Pons (tissue), 1 donor: ENCODE measurements at regions not wholly inside any gene's neighbourhood (a gene's known extent, or its start where the extent isn't known, plus 50 kb on each side); places are given as distances from the start of the nearest gene placed in this dataset.

Source experiments
- DNase-seq: peaks from one replicate; pipeline ENCODE4 v3.0.0-alpha.2; 2016; ENCODE audit warnings: low spot score

- no peak for DNase-seq
Observed at GRCh38 chr9:91099436-91099835, 262.3 kb downstream of the AUH start.

DNA sequence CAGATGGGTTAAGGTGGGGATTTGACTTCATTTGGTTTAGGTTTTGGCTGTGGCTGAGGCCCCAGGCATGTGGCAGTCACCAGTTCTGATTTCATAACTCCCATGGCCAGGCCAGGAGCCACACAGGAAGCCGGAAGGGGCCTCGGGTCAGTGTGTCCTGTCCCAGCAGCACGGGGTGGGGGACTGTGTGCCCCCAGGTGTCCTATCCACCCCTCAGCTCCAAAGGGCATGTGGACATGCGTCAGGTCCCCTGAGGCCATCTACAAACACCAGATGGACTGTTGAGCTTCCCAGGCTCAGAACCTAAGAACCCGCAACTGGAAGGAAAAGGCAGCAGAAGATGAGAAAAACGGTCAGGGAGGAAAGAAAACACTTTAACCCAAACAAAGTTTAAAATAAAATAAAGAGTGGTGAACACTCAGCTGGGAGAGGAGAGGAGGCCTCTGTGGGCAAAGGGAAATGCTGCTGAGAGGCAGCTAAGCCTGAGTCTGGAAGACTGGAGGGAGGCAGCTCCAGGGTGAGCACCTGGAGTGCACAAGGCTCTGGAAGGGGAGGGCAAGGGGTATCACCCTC lies 260.8 kb downstream of the AUH start:
- peak; percentile 11 for DNase-seq

DNA sequence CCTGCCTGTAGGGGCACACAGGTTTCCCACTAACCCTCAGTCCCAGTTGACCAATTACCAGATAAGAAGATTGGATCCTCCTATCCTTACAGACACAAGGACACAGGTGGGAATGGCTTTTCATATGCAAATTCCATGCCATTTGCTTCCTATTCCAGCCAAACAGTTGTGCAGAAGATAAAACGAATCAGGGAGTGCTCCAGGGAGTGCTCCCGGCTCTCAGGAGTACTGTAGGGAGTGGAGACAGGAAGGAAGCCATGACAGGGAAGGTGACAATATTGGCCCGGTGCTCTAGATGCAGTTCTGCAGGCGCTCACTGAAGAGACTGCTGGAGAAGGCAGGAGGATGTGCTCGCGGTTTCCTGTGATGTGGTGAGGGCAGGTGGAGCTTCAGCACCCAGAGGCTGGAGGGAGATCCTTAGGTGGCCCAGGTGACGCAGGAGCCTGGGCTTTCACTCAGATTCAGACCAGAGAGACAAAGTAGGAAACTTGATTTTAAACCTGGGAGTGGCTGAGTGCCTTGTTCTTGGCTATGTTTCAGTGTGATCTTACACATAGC lies 260.0 kb downstream of the AUH start:
- DNase-seq, result no peak

DNA sequence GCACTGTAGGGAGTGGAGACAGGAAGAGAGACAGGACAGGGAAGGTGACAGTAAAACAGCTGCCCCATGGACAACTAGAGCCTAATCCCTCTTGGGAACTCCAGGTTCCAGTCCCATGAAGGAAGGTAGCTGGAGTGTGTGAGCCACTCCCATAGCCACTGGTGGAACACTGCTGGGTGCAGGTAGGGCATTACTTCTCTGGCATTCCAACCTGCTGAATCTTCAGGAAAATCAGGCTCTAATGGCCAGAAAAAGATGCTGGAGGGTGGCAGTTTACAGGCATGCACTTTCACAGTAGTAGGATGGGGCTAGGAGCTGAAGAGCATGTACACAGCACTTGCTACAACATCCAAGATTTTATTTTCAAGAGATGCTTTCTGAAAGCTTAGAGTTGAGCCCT lies 259.4 kb downstream of the AUH start:
- DNase-seq, result no peak

- no peak for DNase-seq
Observed at GRCh38 chr9:91103931-91104330, 257.8 kb downstream of the AUH start.

DNA sequence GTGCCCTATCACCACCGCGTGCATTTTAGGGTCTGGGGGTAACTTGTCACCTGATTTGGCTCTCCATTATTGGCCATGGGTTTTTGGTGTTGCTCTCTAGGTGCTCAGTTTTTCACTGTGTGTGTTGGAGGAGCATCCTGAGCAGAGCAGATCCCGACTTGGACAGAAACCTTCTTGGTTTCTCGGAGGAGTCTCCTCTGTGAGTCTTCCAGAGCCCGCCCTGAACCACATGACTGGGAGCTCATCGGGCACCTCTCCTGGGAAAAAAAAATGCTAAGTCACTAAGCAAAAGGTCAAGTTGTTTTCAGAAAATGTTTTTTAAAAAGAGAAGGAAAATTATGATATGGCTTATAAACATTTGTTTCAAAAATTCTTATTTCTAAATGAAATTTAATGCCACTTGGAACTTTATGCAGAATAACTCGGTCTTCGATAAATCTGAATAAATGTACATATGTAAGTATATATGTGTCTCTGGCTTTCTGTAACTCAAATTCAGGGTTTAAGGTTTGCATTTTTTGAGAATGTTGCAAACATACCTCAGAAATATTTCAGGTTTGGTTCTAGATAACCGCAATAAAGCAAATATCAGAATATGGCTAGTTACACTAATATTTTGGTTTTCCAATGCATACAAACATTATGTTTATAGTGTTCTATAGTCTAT lies 255.2 kb downstream of the AUH start:
- DNase-seq, result no peak

DNA sequence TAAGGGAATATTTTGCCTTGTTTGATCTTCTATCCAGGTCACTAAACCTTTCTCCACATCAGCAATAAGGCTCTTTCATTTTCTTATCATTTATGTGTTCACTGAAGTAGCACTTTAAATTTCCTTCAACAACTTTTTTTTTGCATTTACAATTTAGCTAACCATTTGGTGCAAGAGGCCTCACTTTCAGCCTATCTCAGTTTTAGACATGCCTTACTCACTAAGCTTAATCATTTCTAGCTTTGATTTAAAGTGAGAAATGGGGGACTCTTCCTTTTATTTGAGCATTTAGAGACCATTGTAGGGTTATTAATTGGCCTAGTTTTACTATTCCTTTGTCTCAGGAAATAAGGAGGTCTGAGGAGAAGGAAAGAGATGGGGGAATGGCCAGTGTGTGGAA lies 250.5 kb downstream of the AUH start:
- no peak for DNase-seq

DNA sequence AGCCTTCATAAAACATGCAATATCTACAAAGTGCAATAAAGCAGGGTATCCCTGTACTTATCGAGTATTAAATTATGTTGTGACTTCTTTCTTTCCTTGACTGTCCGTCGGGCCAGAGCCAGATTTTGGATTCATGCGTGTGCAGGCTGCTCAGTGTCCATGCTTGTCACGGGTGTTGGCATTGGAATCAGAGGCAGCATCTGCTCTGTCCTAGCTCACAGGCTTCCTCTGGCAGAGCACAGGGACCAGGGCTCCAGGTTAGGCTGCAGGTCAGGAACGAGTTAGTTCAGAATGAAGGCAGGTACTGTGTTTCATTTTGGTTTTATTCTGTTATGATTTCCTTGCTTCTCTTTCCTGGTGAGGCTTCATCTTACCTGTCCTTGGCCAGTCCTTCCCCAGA lies 249.8 kb downstream of the AUH start:
- DNase-seq, result no peak

GRCh38 chr9:91113016-91113415 lies 248.7 kb downstream of the AUH start:
- DNase-seq, result no peak

- no peak for DNase-seq
Observed at GRCh38 chr9:91114450-91114849, 247.3 kb downstream of the AUH start.

GRCh38 chr9:91116211-91116610 lies 245.5 kb downstream of the AUH start:
- no peak for DNase-seq

GRCh38 chr9:91116711-91117110 lies 245.0 kb downstream of the AUH start:
- no peak for DNase-seq

DNA sequence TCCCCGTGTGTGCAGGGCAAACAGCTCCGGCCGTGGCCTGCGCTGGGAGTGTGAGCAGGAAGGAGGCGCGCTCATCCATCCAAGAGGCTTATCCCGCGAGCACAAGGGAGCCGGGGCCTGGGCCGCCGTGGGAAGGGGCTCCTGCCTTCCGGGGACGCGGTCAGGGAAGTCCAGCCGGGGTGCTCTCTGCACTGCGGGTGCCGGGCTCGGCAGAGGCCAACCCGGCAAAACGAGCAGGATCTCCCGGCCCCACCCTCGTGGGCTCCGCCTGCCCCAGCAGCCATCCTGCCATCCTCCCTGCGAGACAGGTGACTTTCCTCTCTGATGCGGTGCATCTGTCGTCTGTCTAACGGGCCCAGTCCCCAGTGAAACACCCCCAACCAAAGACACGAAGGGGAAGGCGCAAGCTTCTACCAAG lies 244.2 kb downstream of the AUH start:
- DNase-seq, result no peak

DNA sequence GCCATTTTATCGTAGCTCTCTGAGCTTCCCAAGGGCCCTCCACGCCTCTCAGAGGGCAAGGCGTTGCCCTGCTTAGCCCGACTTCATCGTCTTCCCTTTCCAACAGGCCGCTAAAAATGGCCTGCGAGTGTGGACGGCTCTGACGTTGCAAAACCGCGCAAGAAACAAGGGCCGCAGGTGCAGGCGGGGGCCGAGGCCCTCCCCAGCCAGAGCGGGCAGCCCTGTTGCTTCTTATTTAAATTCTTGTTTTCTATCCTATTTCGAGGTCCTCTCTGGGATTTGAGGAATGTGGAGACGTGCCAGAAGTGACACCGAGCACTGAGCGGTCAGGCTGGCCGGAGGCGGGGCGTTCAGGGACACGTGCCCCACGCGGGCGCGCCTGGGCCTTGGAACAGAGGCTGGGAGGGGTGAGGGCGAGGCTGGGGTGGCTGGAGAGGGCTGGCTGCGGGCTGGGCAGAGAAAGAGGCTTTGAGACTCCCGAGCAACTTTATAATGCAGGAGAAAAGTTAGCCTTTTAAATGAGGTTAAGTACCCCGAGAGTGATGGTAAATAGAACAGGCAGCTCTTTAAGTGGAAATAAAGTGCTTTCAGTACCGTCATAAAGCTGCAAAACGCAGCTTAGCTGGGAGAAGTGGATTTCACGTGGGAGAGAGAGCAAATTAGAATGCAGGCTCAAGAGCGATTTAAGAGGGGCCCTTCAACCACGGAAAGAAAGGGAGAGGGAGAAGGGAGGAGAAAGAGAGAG lies 243.6 kb downstream of the AUH start:
- DNase-seq, result peak; percentile 62

GRCh38 chr9:91118704-91119025 lies 243.1 kb downstream of the AUH start:
- no peak for DNase-seq

DNA sequence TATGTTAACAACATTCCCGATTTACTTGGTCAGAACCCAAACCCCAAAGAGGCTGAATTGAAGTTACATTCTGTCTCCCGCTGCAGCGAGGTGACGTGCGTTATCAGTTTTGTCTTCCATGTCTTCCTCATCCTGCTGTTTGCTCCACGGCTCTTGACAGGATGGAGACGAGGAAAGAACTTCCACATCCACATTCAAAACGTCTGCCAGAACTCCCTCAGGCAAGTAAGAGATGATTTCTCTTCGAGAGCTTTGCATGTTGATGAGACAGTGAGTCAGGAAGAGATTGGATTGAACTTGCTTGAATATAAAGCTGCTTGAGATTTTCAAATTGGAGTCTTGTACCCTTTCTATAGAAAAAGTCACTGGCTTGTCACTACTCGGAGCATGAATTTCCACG lies 242.6 kb downstream of the AUH start:
- no peak for DNase-seq

GRCh38 chr9:91119679-91120078 lies 242.0 kb downstream of the AUH start:
- DNase-seq, result no peak

DNA sequence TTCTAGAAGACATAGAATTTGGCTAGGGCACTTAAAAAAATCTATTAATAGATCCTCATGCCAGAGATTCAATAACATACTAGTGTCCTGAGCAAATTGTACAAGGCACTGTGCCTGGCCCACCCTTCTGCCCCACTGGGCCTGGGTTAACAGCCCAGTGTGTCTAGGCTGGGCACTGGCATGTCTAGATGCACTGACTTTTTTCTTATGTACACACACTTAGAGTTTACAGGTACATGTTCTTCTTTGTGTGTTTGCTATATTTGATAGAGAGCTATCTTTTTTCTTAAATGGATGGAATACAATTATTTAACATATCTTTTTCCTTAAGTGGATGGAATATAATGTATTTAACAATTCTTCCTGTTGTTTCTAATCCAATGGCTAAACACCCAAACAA lies 241.5 kb downstream of the AUH start:
- no peak for DNase-seq

DNA sequence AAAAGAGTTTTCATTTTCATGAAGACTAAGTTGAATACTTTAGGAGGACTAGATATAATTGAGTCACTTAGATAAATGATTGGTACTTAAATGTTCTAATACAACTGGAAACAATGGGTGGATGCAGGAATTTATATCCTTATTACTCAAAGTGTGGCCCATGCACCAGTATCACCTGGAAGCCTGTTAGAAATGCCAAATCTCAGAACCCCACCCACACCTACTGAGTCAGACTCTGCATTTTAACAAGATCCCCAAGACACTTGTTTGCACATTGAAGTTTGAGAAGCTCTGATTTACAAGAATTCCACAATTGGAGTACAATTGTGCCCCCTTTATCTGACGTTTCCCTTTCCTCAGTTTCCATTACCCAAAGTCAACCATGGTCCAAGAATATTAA lies 239.0 kb downstream of the AUH start:
- DNase-seq, result no peak

- DNase-seq, result no peak
Observed at GRCh38 chr9:91126761-91127445, 234.8 kb downstream of the AUH start.

- no peak for DNase-seq
Observed at GRCh38 chr9:91127653-91128052, 234.1 kb downstream of the AUH start.

DNA sequence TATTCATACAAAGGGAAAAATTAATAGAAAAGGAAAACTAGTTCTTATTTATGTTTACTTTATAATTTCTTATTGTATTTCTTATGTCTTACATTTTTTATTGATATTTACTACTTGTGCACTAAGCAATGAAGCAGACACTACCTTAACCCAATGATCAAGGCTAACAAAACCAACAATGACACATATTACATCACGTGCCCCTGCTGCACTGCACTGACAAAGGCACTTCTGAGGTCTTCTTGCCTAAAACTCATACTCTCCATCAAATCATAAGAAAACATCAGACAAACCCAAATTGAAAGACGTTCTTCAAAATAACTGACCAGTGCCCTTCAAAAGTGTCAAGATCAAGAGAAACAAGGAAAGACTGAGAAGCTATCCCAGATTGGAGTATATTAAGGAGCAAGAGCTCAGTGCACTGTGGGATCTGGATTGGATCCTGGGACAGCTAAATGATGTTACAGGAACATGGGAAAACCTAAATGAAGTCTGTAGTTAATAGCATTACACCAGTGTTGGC lies 230.9 kb downstream of the AUH start:
- no peak for DNase-seq

- DNase-seq, result no peak
Observed at GRCh38 chr9:91131433-91131839, 230.3 kb downstream of the AUH start.
